Left cardiac atrium (tissue), 4 donors: ENCODE measurements at regions not wholly inside any gene's neighbourhood (a gene's known extent, or its start where the extent isn't known, plus 50 kb on each side); places are given as distances from the start of the nearest gene placed in this dataset.

Experiments used
- ATAC-seq, 2 donors: fragments of 200-7000 bp; cut with Tn5 transposase; one replicate each; pipeline ENCODE4 v1.9.1; 2020; ENCODE audit warnings: mild to moderate bottlenecking in 2 of 2, moderate library complexity in 2 of 2
- DNase-seq: peaks from one replicate; pipeline ENCODE4 v3.0.0-alpha.2; 2020
- intact Hi-C, 2 donors: fragments of 100-400 bp; cut with DNase I; formaldehyde crosslinking; loops; one replicate each; pipeline versions ENCODE4 v1.14.1 to v1.15.1; 2022 to 2023
- microRNA-seq, 2 donors: library from miRNA; unstranded; fragments of <30 nt; microRNA quantifications; one replicate each; pipeline ENCODE4 v1.2.0, GENCODE V29; 2020
- donor health status: DM: no; HTN: yes; CAD: no.
- donor health status: DM: no; HTN: yes; CAD: no; lungs with severe emphysema.
- donor health status: DM: yes; HTN: yes; CAD: no.
- donor health status: Dilated cardiomyopathy.

DNA sequence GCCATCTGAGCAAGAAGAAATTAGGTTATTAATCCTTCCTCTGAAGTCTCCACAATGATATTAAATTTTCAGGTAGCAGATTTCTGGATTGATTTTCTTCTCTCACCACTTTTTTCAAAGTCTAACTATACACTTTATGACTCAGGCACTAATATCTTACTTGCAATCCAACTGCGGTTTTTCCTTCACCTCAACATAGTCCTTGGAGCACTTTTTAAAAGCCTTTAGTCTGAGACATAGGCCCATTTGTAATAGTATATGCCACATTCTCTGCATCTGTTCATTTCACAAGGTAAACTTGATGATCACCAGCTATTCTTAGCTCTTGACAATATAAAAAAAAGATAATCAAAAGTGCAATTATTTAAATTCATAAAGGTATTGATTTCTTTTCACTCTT lies 55.9 kb upstream of the EDNRA start:
- DNase-seq = no peak
- intact Hi-C loops = no loop called here
- no peak for ATAC-seq

DNA sequence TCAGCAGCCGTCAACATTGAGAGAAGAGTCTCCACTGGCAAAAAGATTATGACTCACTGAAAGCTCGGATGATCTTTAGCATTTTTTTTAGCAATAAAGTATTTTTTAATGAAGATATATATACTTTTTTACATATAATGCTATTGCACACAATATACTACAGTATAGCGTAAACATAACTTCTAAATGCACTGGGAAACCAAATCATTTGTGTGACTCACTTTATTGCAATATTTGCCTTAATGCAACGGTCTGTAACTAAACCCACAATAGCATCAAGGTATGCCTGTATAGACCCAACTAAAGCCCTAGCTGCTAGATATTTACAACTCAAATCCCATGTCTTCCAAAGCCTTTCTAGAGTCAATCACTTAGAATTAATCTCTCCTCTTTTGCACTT lies 52.3 kb upstream of the EDNRA start:
- intact Hi-C loops = no loop called here
- ATAC-seq = no peak
- DNase-seq = no peak

DNA sequence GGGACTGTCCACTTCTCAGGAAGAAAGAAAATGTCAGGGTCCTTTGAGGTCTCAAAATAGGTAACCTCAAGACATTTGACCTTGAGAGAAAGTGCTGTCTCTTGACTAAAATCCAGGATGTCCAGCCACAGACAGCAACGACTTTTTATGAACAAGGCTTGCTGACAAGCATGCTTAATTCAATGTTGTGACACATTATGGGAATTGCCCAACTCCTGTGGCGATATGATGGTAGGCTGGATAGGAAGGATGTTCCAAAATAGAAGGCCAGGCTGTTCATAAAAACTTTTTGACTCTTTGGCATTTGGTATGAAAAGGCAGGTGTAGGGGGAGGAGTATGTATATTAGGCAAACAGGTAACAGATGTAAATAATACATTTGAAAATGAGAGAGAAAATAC lies 50.8 kb upstream of the EDNRA start:
- intact Hi-C loops = no loop called here
- DNase-seq = no peak
- no peak for ATAC-seq

Small RNA genes lying in the stretch of these regions (microRNA-seq; reads per million reads assigned to microRNA genes)
- 0 reads per million in 2 donors for gene MIR548G
